Transverse colon (tissue), 4 donors: ENCODE measurements at regions not wholly inside any gene's neighbourhood (a gene's known extent, or its start where the extent isn't known, plus 50 kb on each side); places are given as distances from the start of the nearest gene placed in this dataset.

Source experiments
- POLR2A ChIP-seq: fragments of 450-650 bp; IDR thresholded peaks from one replicate; pipeline ENCODE4 v1.6.1; 2016; ENCODE audit warnings: antibody characterized with exemption, mild to moderate bottlenecking, moderate library complexity
- POLR2AphosphoS5 ChIP-seq, 3 donors: sonication (generic); formaldehyde crosslinking; IDR thresholded peaks; one replicate each; pipeline ENCODE4 v1.6.1; 2016; ENCODE audit warnings: antibody characterized with exemption in 3 of 3
- TF ChIP-seq, protein P1 (sequence below), 5 experiments: fragments of 200-600 bp in 3 of 5; fragments of 450-650 bp in 2 of 5; sonication (generic) in 3 of 5; IDR thresholded peaks; 1 replicate in 2 of 5; 2 replicates in 3 of 5; pipeline ENCODE4 v1.5.1; 2016 to 2017; ENCODE audit warnings: antibody characterized with exemption in 5 of 5, inconsistent platforms in 3 of 5, mild to moderate bottlenecking in 2 of 5, moderate library complexity in 1 of 5

DNA sequence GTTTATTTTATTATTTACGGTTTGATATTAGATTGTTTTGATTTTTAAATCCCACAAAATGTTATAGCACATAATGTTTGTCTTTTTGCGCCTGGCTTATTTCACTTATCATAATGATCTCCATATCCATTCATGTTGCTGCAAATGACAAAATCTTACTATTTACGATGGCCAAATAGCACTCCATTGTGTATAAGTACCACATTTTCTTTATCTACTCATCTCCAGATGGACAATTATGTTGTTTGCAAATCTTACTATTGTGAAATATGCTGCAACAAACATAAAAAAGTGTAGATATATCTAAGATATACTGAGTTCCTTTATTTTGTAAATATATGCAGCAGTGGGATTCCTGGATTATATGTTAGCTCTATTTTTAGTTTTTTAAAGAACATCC is 1568.3 kb downstream of the AMY1C start:
- TF ChIP-seq POLR2A (no peak), POLR2AphosphoS5 (IDR thresholded peaks at IDR 0.05) (no peak)
- TF ChIP-seq, protein P1, sequence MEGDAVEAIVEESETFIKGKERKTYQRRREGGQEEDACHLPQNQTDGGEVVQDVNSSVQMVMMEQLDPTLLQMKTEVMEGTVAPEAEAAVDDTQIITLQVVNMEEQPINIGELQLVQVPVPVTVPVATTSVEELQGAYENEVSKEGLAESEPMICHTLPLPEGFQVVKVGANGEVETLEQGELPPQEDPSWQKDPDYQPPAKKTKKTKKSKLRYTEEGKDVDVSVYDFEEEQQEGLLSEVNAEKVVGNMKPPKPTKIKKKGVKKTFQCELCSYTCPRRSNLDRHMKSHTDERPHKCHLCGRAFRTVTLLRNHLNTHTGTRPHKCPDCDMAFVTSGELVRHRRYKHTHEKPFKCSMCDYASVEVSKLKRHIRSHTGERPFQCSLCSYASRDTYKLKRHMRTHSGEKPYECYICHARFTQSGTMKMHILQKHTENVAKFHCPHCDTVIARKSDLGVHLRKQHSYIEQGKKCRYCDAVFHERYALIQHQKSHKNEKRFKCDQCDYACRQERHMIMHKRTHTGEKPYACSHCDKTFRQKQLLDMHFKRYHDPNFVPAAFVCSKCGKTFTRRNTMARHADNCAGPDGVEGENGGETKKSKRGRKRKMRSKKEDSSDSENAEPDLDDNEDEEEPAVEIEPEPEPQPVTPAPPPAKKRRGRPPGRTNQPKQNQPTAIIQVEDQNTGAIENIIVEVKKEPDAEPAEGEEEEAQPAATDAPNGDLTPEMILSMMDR (IDR thresholded peaks at IDR 0.05), result no peak
